Suprapubic skin (tissue), 4 donors: ENCODE measurements at regions not wholly inside any gene's neighbourhood (a gene's known extent, or its start where the extent isn't known, plus 50 kb on each side); places are given as distances from the start of the nearest gene placed in this dataset.

Source experiments
- DNase-seq, 2 donors: peaks; one replicate each; pipeline ENCODE4 v3.0.0-alpha.2; 2019; ENCODE audit warnings: low spot score in 2 of 2
- H3K27ac ChIP-seq: fragments of 200-600 bp; sonication (generic); one replicate; pipeline ENCODE4 v1.5.1; 2019
- H3K27me3 ChIP-seq: fragments of 200-600 bp; sonication (generic); one replicate; pipeline ENCODE4 v1.5.1; 2019
- H3K36me3 ChIP-seq: fragments of 200-600 bp; sonication (generic); one replicate; pipeline ENCODE4 v1.5.1; 2019
- H3K4me1 ChIP-seq: fragments of 200-600 bp; sonication (generic); one replicate; pipeline ENCODE4 v1.5.1; 2019
- H3K4me3 ChIP-seq: fragments of 200-600 bp; sonication (generic); one replicate; pipeline ENCODE4 v1.5.1; 2019; ENCODE audit warnings: mild to moderate bottlenecking
- H3K9me3 ChIP-seq: fragments of 200-600 bp; sonication (generic); one replicate; pipeline ENCODE4 v1.5.1; 2019
- CTCF ChIP-seq, 2 donors: fragments of 200-600 bp in 1 of 2; fragments of 450-650 bp in 1 of 2; sonication (generic) in 1 of 2; IDR thresholded peaks; one replicate each; pipeline ENCODE4 v1.5.1; 2016 to 2019; ENCODE audit warnings: antibody characterized with exemption in 2 of 2, mild to moderate bottlenecking in 1 of 2, moderate library complexity in 1 of 2
- EP300 ChIP-seq: sonication (generic); formaldehyde crosslinking; IDR thresholded peaks from one replicate; pipeline ENCODE4 v1.6.1; 2017; ENCODE audit warnings: antibody characterized with exemption
- POLR2A ChIP-seq, 2 donors: fragments of 450-650 bp; IDR thresholded peaks; one replicate each; pipeline ENCODE4 v1.6.1; 2017; ENCODE audit warnings: antibody characterized with exemption in 2 of 2, mild to moderate bottlenecking in 2 of 2, moderate library complexity in 2 of 2
- POLR2AphosphoS5 ChIP-seq, 3 donors: sonication (generic); formaldehyde crosslinking; IDR thresholded peaks; one replicate each; pipeline ENCODE4 v1.6.1; 2017; ENCODE audit warnings: antibody characterized with exemption in 3 of 3
- WGBS: methylation state at CpG from one replicate; pipeline ENCODE4 v1.1.5; 2018; 5-methylcytosine and 5-hydroxymethylcytosine counted together

DNA sequence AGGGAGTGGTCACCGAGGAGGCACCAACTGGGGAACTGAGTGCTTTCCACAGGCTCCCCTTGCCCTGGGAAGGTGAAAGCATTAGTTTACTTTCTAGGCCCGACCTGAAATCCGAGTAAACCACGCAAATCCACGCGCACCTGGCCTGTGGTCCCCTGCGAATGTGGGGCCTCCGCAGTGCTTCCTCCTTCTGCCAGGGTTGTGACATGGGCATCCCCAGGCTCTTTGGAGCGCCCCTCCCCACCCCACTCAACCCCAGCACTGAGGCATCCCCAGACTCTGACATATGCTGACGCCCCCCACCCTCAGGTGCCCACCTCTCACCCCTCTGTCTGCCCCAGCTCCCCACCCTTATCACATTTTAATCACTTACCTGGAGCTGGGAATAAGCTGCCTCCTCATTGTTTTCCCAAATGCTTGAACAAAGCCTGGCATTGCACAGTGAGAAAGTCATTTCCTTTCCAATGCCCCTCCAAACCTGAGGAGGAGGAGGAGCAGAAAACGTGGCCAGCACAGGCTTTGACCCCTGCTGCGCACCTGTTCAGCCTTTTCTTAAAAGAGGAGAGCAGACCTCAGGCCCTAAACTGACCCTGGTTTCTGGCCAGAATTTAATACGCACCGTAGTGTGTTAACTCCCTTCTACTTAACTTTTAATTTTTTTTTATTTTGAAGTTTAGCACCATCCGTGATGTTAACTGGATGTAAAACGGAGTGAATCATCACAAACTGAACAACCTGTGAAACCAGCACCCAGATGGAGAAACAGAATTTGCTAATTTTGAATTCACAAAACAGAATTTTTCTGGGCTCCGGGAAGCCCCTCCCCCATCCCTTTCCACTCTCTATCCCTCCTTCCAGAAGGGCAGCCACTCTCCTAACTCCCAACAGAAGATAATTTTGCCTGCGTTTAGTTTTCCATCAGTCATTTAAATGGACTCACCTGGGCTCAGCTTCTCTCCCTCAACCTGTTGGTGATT, 129.4 kb downstream of the WDR11 start:
- DNase-seq: no peak
- no peak overlapping the region for H3K27ac ChIP-seq
- H3K36me3 ChIP-seq: no peaks in the 10 kb centered on the region
- H3K9me3 ChIP-seq: no peaks in the 10 kb centered on the region
- WGBS: 81% methylated on average over 18 of the region's 18 CpGs
- peaks cover 29% of the 10 kb centered on the region for H3K27me3 ChIP-seq
- TF ChIP-seq POLR2A (IDR thresholded peaks at IDR 0.05) (no peak), EP300 (no peak), CTCF (IDR thresholded peaks at IDR 0.05) (no peak), POLR2AphosphoS5 (IDR thresholded peaks at IDR 0.05) (no peak)
- H3K4me1 ChIP-seq: peaks cover 16% of the 10 kb centered on the region
- no peak overlapping the region for H3K4me3 ChIP-seq

GRCh38 chr10:120981601-120982391, 130.6 kb downstream of the WDR11 start:
- no peak overlapping the region for H3K27ac ChIP-seq
- DNase-seq: no peak
- peaks cover 25% of the 10 kb centered on the region for H3K27me3 ChIP-seq
- 85% methylated on average over 8 of the region's 8 CpGs for WGBS
- peaks cover 16% of the 10 kb centered on the region for H3K4me1 ChIP-seq
- H3K9me3 ChIP-seq: no peaks in the 10 kb centered on the region
- no peaks in the 10 kb centered on the region for H3K36me3 ChIP-seq
- H3K4me3 ChIP-seq: no peak overlapping the region
- no peak for TF ChIP-seq CTCF (IDR thresholded peaks at IDR 0.05)

- no peak overlapping the region for H3K27ac ChIP-seq
- 76% methylated on average over 3 of the region's 3 CpGs for WGBS
- no peak for DNase-seq
- peaks cover 22% of the 10 kb centered on the region for H3K27me3 ChIP-seq
- no peak overlapping the region for H3K4me3 ChIP-seq
- H3K4me1 ChIP-seq: peaks cover 16% of the 10 kb centered on the region
- H3K36me3 ChIP-seq: no peaks in the 10 kb centered on the region
- no peaks in the 10 kb centered on the region for H3K9me3 ChIP-seq
- TF ChIP-seq POLR2A (IDR thresholded peaks at IDR 0.05) (no peak), EP300 (no peak), POLR2AphosphoS5 (IDR thresholded peaks at IDR 0.05) (no peak), CTCF (IDR thresholded peaks at IDR 0.05) (no peak)
Observed at GRCh38 chr10:120982507-120982906, 131.3 kb downstream of the WDR11 start.

DNA sequence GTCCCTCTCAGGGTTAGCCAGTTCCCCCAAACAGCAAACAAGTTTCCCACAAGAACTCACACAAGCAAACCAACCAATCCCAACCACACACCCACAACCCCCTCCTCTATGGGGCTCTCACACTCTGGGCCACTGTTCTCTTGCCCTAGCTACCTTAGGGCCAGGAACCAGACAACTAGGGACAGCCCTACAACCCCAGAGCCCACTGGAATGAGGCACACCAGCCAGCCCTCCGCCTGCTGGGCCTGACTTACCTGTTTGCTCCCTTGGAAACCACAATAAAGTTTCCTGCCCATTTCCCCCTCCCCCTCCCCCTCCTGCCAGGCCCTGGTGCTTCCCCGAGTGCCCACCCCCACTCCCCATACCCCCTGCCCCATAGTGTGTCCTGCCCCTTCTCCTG, 132.6 kb downstream of the WDR11 start:
- 83% methylated on average over 2 of the region's 2 CpGs for WGBS
- H3K9me3 ChIP-seq: no peaks in the 10 kb centered on the region
- no peak for DNase-seq
- H3K4me3 ChIP-seq: no peak overlapping the region
- peaks cover 18% of the 10 kb centered on the region for H3K27me3 ChIP-seq
- H3K36me3 ChIP-seq: no peaks in the 10 kb centered on the region
- H3K27ac ChIP-seq: no peak overlapping the region
- H3K4me1 ChIP-seq: peaks cover 14% of the 10 kb centered on the region
- no peak for TF ChIP-seq POLR2AphosphoS5 (IDR thresholded peaks at IDR 0.05)
- no peak for TF ChIP-seq POLR2A (IDR thresholded peaks at IDR 0.05)
- TF ChIP-seq EP300: no peak
- TF ChIP-seq CTCF (IDR thresholded peaks at IDR 0.05): no peak

- Histone ChIP-seq H3K4me3 (no peak overlapping the region), H3K4me1 (peaks cover 9% of the 10 kb centered on the region), H3K27ac (no peak overlapping the region), H3K9me3 (no peaks in the 10 kb centered on the region), H3K36me3 (no peaks in the 10 kb centered on the region), H3K27me3 (peaks cover 13% of the 10 kb centered on the region)
- no peak for DNase-seq
- TF ChIP-seq CTCF (IDR thresholded peaks at IDR 0.05) (no peak), POLR2A (IDR thresholded peaks at IDR 0.05) (no peak), EP300 (no peak), POLR2AphosphoS5 (IDR thresholded peaks at IDR 0.05) (no peak)
- 96% methylated on average over 4 of the region's 4 CpGs for WGBS
Observed at GRCh38 chr10:120984221-120984620, 133.1 kb downstream of the WDR11 start.
